HepG2 (cell line): ENCODE measurements at regions not wholly inside any gene's neighbourhood (a gene's known extent, or its start where the extent isn't known, plus 50 kb on each side); places are given as distances from the start of the nearest gene placed in this dataset.

ENCODE experiments used
- GFI1 ChIP-seq: sonication (generic); formaldehyde crosslinking; IDR thresholded peaks from 2 replicates; pipeline ENCODE4 v1.5.0; 2020; ENCODE audit warnings: missing genetic modification reagents, mild to moderate bottlenecking, borderline replicate concordance
- HDAC6 ChIP-seq: fragments of 200-600 bp; sonication (generic); IDR thresholded peaks from 2 replicates; pipeline ENCODE4 v1.7.0; 2017; ENCODE audit warnings: mild to moderate bottlenecking, antibody characterized with exemption, low read length, low read depth
- LCORL ChIP-seq, 2 experiments: fragments of 450-650 bp in 1 of 2; sonication (generic) in 1 of 2; formaldehyde crosslinking in 1 of 2; IDR thresholded peaks; 2 replicates each; pipeline versions ENCODE4 v1.5.0 to v1.6.1; 2017 to 2020; ENCODE audit warnings: antibody characterized with exemption in 1 of 2, missing genetic modification reagents in 1 of 2
- RORA ChIP-seq: sonication (generic); formaldehyde crosslinking; IDR thresholded peaks from 2 replicates; pipeline ENCODE4 v1.5.0; 2020; ENCODE audit warnings: mild to moderate bottlenecking, missing genetic modification reagents, moderate library complexity
- ZNF143 ChIP-seq: sonication (generic); formaldehyde crosslinking; IDR thresholded peaks from 2 replicates; pipeline ENCODE4 v1.4.0; 2020; ENCODE audit warnings: missing genetic modification reagents
- ZNF367 ChIP-seq: sonication (generic); formaldehyde crosslinking; IDR thresholded peaks from 2 replicates; pipeline ENCODE4 v1.4.0; 2020; ENCODE audit warnings: missing genetic modification reagents, borderline replicate concordance
- ZNF407 ChIP-seq: sonication (generic); formaldehyde crosslinking; IDR thresholded peaks from one replicate; pipeline ENCODE4 v1.5.1; 2020; ENCODE audit warnings: mild to moderate bottlenecking, missing genetic modification reagents; ENCODE audit errors: not compliant biosample characterization

GRCh38 chr5:172562443-172562842 lies 78.6 kb upstream of the NEURL1B start (continued):
- TF ChIP-seq ZNF407 (CRISPR knock-in tag) (no peak), ZNF367 (CRISPR knock-in tag) (no peak), RORA (CRISPR knock-in tag) (no peak), HDAC6 (no peak), GFI1 (CRISPR knock-in tag) (no peak), ZNF143 (CRISPR knock-in tag) (no peak), LCORL (IDR thresholded peaks at IDR 0.05) (no peak), LCORL (CRISPR knock-in tag; IDR thresholded peaks at IDR 0.05) (no peak)
